CD14-positive monocyte (primary cell): ENCODE measurements at regions not wholly inside any gene's neighbourhood (a gene's known extent, or its start where the extent isn't known, plus 50 kb on each side); places are given as distances from the start of the nearest gene placed in this dataset.

Experiments
- DNase-seq, 3 donors: peaks; one replicate each; pipeline ENCODE4 v3.0.0-alpha.2; 2011 to 2022
- H2AFZ ChIP-seq: 2 replicates; pipeline ENCODE4 v1.6.0; 2012; ENCODE audit warnings: mild to moderate bottlenecking, low read depth, low read length, inconsistent platforms; ENCODE audit not compliant: insufficient read depth, poor library complexity, severe bottlenecking
- H3K27ac ChIP-seq, 2 donors: 1 replicate in 1 of 2; 2 replicates in 1 of 2; pipeline ENCODE4 v1.5.1; 2012 to 2013; ENCODE audit warnings: low read length in 2 of 2, control low read depth in 1 of 2, inconsistent platforms in 1 of 2, low read depth in 1 of 2, mild to moderate bottlenecking in 1 of 2
- H3K27me3 ChIP-seq, 2 donors: one replicate each; pipeline versions ENCODE4 v1.6.0 to v1.6.1; 2011 to 2013; ENCODE audit warnings: low read length in 2 of 2; ENCODE audit not compliant: control insufficient read depth in 2 of 2, insufficient read depth in 2 of 2
- H3K36me3 ChIP-seq, 2 donors: replicated peaks in 1 of 2; 1 replicate in 1 of 2; 2 replicates in 1 of 2; pipeline versions ENCODE4 v1.5.1 to v1.6.1; 2012 to 2013; ENCODE audit warnings: low read length in 2 of 2, control low read depth in 1 of 2, inconsistent platforms in 1 of 2, mild to moderate bottlenecking in 1 of 2; ENCODE audit not compliant: insufficient read depth in 2 of 2, control insufficient read depth in 1 of 2
- H3K4me1 ChIP-seq, 2 donors: 1 replicate in 1 of 2; 2 replicates in 1 of 2; pipeline versions ENCODE4 v1.5.1 to v1.6.1; 2012 to 2013; ENCODE audit warnings: low read length in 2 of 2, control low read depth in 1 of 2, inconsistent platforms in 1 of 2, mild to moderate bottlenecking in 1 of 2, moderate library complexity in 1 of 2; ENCODE audit not compliant: insufficient read depth in 2 of 2, control insufficient read depth in 1 of 2
- H3K4me2 ChIP-seq: replicated peaks from 2 replicates; pipeline ENCODE3; 2012; ENCODE audit warnings: low read length, moderate library complexity, mild to moderate bottlenecking; ENCODE audit not compliant: poor library complexity, severe bottlenecking; ENCODE audit errors: extremely low read depth
- H3K4me3 ChIP-seq, 3 experiments: fragments of 200-600 bp in 1 of 3; sonication (generic) in 1 of 3; replicated peaks in 1 of 3; 1 replicate in 2 of 3; 2 replicates in 1 of 3; pipeline ENCODE4 v1.5.1; 2011 to 2013; ENCODE audit warnings: low read length in 3 of 3, mild to moderate bottlenecking in 3 of 3, control low read depth in 2 of 3, low read depth in 2 of 3, inconsistent platforms in 1 of 3, moderate library complexity in 1 of 3
- H3K79me2 ChIP-seq: 2 replicates; pipeline ENCODE4 v1.6.0; 2012; ENCODE audit warnings: mild to moderate bottlenecking, control low read depth, inconsistent platforms, low read length, moderate library complexity; ENCODE audit not compliant: insufficient read depth
- H3K9ac ChIP-seq: 2 replicates; pipeline ENCODE4 v1.6.0; 2017; ENCODE audit warnings: low read length, mild to moderate bottlenecking; ENCODE audit not compliant: insufficient read depth, poor library complexity, severe bottlenecking
- H3K9me3 ChIP-seq, 2 donors: replicated peaks in 1 of 2; 1 replicate in 1 of 2; 2 replicates in 1 of 2; pipeline versions ENCODE4 v1.5.1 to v1.6.1; 2012 to 2013; ENCODE audit warnings: low read length in 2 of 2, control low read depth in 1 of 2; ENCODE audit not compliant: control insufficient read depth in 1 of 2, insufficient read depth in 1 of 2
- H4K20me1 ChIP-seq: 2 replicates; pipeline ENCODE4 v1.6.0; 2012; ENCODE audit warnings: mild to moderate bottlenecking, low read length, control low read depth, moderate library complexity; ENCODE audit not compliant: insufficient read depth
- H3K27ac Mint-ChIP-seq, 7 donors: one replicate each; pipeline ENCODE4 v1.8.0; 2020; ENCODE audit warnings: mild to moderate bottlenecking in 7 of 7, mixed read lengths in 7 of 7, moderate library complexity in 6 of 7, inconsistent platforms in 2 of 7
- H3K27me3 Mint-ChIP-seq, 3 donors: one replicate each; pipeline ENCODE4 v1.8.0; 2021 to 2022; ENCODE audit warnings: low read depth in 3 of 3, mild to moderate bottlenecking in 3 of 3, mixed read lengths in 3 of 3, moderate library complexity in 3 of 3, inconsistent platforms in 1 of 3
- H3K36me3 Mint-ChIP-seq, 2 donors: one replicate each; pipeline ENCODE4 v1.8.0; 2020; ENCODE audit warnings: mixed read lengths in 2 of 2, inconsistent platforms in 1 of 2, mild to moderate bottlenecking in 1 of 2
- H3K4me1 Mint-ChIP-seq: one replicate; pipeline ENCODE4 v1.8.0; 2020; ENCODE audit warnings: mild to moderate bottlenecking, mixed read lengths
- H3K4me3 Mint-ChIP-seq, 2 donors: one replicate each; pipeline ENCODE4 v1.8.0; 2020; ENCODE audit warnings: mild to moderate bottlenecking in 2 of 2, mixed read lengths in 2 of 2, moderate library complexity in 1 of 2
- H3K9me3 Mint-ChIP-seq, 7 donors: one replicate each; pipeline ENCODE4 v1.8.0; 2020 to 2022; ENCODE audit warnings: mixed read lengths in 7 of 7, mild to moderate bottlenecking in 6 of 7, moderate library complexity in 6 of 7, inconsistent platforms in 2 of 7
- WGBS: methylation state at CpG from one replicate; pipeline ENCODE4 v1.1.5; 2013; ENCODE audit warnings: missing lambda C conversion rate; ENCODE audit not compliant: insufficient coverage; 5-methylcytosine and 5-hydroxymethylcytosine counted together
- intact Hi-C, 2 donors: fragments of 100-400 bp; cut with micrococcal nuclease; formaldehyde crosslinking; loops; one replicate each; pipeline versions ENCODE4 v1.15.0 to v1.15.1; 2023
- TF ChIP-seq, protein P1 (sequence below): fragments of 200-600 bp; IDR thresholded peaks from one replicate; pipeline ENCODE4 v1.8.0; 2022; ENCODE audit warnings: antibody characterized with exemption, mild to moderate bottlenecking

GRCh38 chr4:134727696-134728095 lies 526.1 kb upstream of the PABPC4L start:
- no peaks in the 10 kb centered on the region for H3K9me3 Mint-ChIP-seq
- H3K4me3 Mint-ChIP-seq = no peak overlapping the region
- no peaks in the 10 kb centered on the region for H3K4me1 ChIP-seq
- H3K27ac ChIP-seq = no peak overlapping the region
- H2AFZ ChIP-seq = no peak overlapping the region
- WGBS = 100% methylated on average over 1 of the region's 2 CpGs
- TF ChIP-seq, protein P1, sequence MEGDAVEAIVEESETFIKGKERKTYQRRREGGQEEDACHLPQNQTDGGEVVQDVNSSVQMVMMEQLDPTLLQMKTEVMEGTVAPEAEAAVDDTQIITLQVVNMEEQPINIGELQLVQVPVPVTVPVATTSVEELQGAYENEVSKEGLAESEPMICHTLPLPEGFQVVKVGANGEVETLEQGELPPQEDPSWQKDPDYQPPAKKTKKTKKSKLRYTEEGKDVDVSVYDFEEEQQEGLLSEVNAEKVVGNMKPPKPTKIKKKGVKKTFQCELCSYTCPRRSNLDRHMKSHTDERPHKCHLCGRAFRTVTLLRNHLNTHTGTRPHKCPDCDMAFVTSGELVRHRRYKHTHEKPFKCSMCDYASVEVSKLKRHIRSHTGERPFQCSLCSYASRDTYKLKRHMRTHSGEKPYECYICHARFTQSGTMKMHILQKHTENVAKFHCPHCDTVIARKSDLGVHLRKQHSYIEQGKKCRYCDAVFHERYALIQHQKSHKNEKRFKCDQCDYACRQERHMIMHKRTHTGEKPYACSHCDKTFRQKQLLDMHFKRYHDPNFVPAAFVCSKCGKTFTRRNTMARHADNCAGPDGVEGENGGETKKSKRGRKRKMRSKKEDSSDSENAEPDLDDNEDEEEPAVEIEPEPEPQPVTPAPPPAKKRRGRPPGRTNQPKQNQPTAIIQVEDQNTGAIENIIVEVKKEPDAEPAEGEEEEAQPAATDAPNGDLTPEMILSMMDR = no peak
- H3K27me3 ChIP-seq = no peaks in the 10 kb centered on the region
- H3K4me1 Mint-ChIP-seq = no peaks in the 10 kb centered on the region
- H3K36me3 ChIP-seq = no peaks in the 10 kb centered on the region
- no peaks in the 10 kb centered on the region for H3K79me2 ChIP-seq
- no peak for DNase-seq
- H3K9ac ChIP-seq = no peak overlapping the region
- H3K36me3 Mint-ChIP-seq = no peaks in the 10 kb centered on the region
- no peaks in the 10 kb centered on the region for H4K20me1 ChIP-seq
- no peak overlapping the region for H3K4me2 ChIP-seq
- H3K9me3 ChIP-seq = no peaks in the 10 kb centered on the region
- H3K27me3 Mint-ChIP-seq = no peaks in the 10 kb centered on the region
- H3K4me3 ChIP-seq = no peak overlapping the region
- intact Hi-C loops = no loop called here
- no peak overlapping the region for H3K27ac Mint-ChIP-seq

- H3K9ac ChIP-seq = no peak overlapping the region
- no peaks in the 10 kb centered on the region for H3K27me3 ChIP-seq
- no peaks in the 10 kb centered on the region for H3K27me3 Mint-ChIP-seq
- H3K4me1 ChIP-seq = no peaks in the 10 kb centered on the region
- no peaks in the 10 kb centered on the region for H3K36me3 Mint-ChIP-seq
- DNase-seq = no peak
- H3K9me3 ChIP-seq = no peaks in the 10 kb centered on the region
- WGBS = no CpG with 5 or more reads among the region's 1 CpG
- intact Hi-C loops = no loop called here
- H3K79me2 ChIP-seq = no peaks in the 10 kb centered on the region
- no peaks in the 10 kb centered on the region for H3K9me3 Mint-ChIP-seq
- H3K4me1 Mint-ChIP-seq = no peaks in the 10 kb centered on the region
- no peak overlapping the region for H3K4me3 ChIP-seq
- TF ChIP-seq, protein P1 = no peak
- no peaks in the 10 kb centered on the region for H4K20me1 ChIP-seq
- no peak overlapping the region for H3K27ac Mint-ChIP-seq
- H3K27ac ChIP-seq = no peak overlapping the region
- no peak overlapping the region for H3K4me3 Mint-ChIP-seq
- H3K36me3 ChIP-seq = no peaks in the 10 kb centered on the region
- no peak overlapping the region for H2AFZ ChIP-seq
- H3K4me2 ChIP-seq = no peak overlapping the region
Measured at GRCh38 chr4:134722306-134722705, 520.7 kb upstream of the PABPC4L start.
